ENCODE measurements at regions not wholly inside any gene's neighbourhood (a gene's known extent, or its start where the extent isn't known, plus 50 kb on each side); places are given as distances from the start of the nearest gene placed in this dataset.
"Not testable (repeated sequence)": the region's sequence is repeated elsewhere in the genome, so short reads cannot be mapped to it uniquely, and the experiment has no call there.

DNA sequence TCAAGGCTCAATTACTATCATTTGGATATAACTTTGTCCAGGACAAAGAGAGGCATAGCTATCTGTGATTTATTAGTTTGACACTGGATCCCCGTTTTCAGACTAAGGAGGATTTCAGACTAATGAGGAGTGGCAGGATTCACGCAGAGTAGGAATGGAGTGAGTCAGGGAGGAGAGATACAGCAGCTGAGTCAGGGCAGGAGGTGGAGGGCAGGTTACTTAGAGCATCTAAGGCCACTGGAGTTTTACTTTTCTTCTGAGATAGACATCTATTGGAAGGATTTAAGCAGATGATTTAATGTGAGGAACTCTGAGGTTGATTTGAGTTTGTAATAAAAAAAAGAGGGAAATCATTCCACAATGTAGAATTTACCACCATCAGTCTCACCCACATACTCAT, 110.6 kb downstream of the RPIA start:
- not testable (repeated sequence) for DNase-seq

DNA sequence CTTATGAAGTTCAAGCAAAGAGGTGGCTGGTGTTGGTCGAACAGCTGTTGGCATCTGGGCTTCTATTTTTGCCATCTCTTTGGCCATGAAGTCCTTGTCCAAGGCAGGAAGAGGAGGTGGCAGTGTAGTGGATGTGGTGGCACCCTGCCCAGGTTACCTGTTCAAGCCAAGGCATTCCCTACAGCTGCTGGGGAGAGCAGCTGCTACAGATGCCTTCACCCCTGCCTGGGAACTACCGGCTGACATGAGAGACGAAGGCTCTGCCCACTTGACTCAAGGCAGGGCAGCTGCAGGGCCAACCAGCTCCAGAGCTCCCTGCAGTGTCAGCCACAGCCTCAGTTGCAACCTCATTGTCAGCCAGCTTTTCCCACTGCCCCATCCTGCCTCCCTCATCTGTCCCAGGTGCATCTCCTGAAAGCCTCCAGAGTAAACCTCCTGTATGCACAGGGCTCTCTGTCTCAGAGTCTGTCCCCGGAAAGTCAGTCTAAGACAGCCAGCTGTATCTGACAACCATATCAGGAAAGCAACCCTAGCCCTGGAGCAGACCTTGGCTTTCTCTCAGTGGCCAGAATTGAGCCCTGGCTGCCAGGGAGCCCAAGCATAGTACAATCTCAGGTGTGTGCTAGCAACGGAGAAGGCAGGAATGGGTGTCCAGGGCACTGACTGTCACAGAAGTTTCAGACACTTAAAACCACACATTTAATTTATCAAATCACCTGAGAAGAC, 115.9 kb downstream of the RPIA start:
- no peak for DNase-seq

DNA sequence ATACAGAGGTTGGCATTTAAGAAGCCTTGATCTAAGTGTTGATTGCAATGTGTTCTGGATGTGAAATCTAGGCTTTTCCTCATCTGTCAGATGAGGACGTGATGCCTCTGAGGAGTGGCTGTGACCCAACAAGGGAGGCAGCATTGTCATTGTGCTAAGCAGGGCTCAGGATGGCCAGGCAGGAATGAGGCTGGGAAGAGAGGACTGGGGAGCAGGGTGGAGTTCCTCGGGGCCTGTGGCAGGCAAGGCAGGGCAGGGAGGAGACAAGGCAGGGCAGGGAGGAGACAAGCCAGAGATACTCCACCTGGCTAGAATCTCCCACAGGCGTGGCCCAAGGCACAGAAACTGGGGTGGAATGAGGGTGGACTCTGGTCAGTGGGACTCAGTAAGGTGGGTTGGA, 116.6 kb downstream of the RPIA start:
- no peak for DNase-seq

DNA sequence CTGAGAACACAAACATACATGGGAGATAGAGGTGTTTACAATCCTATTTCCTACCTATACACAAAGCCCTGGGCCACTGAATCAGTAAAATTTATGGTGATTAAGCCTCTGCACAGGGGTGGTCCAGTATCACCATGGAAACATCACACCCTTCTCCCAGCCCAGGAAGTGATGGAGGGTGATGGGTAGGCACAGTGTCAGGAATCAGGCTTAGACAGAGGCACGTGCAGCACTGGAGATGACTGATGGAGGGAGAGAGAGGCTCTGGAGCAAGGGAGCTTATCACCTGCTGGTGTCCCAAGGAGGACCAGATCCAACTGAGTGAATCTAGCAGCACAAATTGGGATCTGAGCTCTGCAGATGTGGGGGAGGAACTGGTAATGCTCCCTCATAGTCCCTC, 117.2 kb downstream of the RPIA start:
- DNase-seq, result no peak

DNA sequence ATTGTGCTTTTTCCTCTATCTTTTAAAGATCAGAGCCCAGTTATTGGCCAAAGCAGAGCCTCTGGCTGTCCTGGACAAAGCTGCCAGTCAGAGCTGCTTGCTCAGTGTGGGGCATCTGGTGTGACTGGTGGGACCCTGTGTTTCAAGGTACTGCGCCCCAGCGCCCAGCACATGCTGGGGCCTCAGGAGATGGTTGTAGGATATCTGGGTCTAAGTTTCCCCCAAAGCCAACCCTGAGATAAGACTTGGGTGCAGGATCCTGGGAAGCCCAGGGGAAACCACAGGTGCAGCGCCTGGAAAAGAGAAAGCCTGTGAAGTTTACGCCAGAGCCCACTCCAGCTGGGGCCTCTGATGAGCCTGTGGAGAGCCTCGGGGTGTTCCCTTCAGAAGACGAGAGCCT, 117.7 kb downstream of the RPIA start:
- DNase-seq, result no peak

DNA sequence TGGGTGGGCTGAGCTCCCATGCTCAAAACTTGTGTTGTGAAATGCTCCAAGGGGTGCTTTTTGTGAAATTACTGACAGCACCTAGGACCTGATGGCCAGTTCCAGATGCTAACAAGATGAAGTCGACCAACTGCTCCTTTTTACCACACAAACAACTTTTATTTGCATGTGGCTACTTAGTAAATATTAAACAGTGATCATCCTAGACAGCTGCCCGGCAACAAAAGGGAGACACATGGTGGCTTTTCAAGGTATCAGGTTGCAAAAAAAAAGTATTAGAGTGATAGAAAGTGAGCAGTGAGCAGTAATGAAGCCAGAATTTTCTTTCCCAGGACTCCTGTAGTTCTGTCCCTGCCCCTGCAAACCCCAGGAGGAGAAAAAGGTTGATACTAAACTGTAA, 118.5 kb downstream of the RPIA start:
- no peak for DNase-seq

DNA sequence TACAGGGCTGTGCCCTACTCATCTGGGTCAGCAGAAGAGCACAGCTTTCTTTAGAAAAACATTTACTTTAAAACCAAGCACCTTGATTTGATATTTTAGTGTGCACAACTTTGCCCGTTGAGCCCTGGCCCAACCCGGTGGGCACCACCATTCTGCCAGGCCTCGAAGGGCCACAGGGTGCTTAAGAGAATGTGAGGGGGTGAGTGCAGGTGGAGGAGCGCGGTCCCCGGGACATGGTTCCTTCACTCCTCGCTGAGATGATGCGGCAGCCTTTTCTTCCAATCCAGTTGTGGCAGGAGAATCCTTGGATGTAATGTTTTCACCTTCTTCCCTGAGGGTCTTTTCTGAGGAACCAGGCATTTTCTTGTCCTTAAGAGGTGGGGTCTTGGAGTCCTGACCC, 119.0 kb downstream of the RPIA start:
- DNase-seq, result no peak

DNA sequence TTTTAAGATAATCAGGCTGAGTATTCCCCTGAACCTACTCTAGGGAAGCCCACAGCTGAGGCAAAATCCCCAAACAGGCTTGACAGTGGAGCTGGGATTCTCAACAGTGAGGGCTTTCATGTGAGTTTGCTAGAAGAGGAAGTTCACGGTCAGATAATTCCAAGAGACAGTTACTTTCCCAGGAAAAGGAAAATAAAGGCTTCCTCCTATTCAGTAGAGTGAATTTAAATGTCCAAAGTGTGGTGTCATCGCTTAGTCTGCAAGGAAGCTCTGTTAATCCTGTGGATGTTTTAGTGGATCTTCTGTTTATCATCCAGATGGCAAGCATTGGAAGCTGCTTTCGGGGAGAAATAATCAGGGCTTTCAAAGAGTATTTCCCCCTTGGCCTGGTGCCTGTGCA, 119.8 kb downstream of the RPIA start:
- no peak for DNase-seq

DNA sequence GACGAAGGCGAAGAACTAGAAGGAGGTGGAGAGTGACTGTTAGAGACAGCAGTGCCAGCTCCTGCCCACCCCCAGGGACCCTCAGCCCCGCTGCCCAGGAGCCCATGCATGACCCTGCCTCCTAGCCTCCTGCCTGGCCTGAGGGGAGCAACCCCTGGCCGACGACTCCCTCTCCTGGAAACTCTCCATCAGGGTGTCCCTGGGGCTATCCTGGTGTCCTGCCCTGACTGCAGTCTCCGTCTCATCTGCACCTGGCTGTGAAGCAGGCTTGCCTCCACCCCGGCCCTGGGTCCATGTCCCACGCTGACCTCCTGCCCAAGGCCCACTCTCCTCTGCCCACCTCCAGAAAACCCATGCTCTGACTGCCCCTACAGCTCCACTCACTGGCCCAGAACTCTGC, 120.2 kb downstream of the RPIA start:
- DNase-seq, result no peak

DNA sequence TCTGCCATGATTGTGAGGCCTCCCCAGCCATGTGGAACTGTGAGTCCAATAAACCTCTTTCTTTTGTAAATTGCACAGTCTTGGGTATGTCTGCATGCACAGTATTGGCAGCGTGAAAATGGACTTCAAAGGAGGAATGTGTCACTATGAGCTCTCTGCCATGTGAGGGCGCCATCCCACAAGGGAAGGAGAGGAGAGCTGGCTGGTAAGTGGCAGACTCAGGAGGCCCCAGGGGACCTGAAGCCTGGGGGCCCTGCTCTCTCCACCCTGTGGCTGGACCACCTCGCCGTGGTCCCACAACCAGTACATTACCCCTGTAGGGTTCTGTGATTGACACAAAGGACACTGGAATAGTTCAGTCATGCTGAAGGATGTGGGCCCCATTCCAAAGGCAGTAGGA, 122.1 kb downstream of the RPIA start:
- DNase-seq, result no peak

DNA sequence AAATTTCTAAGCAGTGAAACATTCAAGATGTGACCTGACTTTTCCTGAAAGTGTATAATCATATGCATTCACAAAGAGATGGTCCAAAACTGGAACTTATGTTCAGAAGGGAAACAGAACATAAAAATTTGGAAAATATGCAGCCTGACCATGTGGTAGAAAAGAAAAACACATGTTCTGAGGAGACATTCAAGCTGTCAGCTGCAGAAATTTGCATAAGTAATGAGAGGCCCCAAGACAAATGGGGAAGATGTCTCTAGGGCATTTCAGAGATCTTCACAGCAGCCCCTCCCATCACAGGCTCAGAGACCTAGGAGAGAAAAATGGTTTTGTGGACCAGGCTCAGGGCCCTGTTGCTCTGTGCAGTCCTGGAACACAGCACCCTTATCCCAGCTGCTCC, 123.8 kb downstream of the RPIA start:
- no peak for DNase-seq

DNA sequence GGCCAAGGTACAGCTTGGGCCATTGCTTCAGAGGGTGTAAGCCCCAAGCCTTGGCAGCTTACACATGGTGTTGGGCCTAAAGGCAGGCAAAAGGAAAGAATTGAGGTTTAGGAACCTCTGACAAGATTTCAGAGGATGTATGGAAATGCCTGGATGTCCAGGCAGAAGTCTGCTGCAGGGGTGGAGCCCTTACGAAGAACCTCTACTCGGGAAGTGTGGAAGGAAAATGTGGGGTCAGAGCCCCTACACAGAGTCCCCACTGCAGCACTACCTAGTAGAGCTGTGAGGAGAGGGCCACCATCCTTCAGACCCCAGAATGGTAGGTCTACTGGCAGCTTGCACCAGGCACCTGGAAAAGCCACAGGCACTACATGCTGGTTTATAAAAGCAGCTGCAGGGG, 124.2 kb downstream of the RPIA start:
- DNase-seq, result no peak

DNA sequence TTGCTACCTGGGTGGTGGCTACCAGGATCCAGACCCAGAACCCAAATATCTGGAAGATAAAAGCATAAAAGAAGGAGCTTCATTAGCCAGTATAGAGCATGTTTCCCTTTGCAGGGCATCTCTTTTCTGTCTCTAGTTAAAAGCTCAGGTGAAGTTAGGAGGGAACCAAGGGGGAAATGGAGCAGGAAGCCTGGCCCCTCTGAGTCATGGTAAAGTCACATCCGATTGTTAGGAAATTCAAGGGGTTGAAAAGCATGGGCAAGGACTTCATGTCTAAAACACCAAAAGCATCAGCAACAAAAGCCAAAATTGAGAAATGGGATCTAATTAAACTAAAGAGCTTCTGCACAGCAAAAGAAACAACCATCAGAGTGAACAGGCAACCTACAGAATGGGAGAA, 126.9 kb downstream of the RPIA start:
- no peak for DNase-seq

DNA sequence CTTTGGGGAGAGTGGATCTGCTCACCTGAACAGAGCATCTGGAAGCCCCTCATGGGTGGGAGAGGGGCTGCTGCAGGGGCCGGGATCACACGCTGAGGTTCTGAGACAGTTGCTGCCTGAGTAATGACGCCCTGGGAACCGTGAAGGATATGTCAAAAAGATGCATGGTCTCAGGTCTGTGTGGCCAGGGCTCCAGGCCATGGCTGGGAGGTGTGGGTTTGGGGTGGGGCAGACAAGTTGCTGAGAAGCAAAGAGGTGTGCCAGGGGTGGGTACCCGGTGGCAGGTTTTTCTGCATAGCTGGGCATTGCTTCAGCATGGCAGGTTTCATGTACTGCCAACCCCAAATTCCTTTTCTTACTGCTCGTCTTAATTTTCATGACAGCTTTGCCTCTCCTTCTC, 133.5 kb downstream of the RPIA start:
- no peak for DNase-seq

DNA sequence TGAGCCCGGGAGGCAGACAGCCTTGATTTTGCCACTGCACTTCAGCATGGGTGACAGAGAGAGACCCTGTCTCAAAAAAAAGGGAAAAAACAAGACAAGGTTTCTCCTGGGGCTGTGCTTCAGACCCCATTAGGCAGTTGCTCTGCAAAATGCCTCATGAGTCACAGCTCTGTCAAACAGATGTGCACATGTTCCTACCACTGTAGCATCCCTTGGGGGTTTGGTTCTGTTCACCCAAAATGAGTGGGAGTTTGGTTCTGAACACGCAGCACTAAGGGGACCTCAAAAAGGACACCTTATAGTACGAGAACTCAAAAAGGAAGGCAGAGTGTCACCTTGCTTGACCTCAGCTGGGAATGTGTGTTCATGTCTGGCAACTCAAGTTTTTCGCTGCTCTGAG, 134.9 kb downstream of the RPIA start:
- DNase-seq, result no peak

DNA sequence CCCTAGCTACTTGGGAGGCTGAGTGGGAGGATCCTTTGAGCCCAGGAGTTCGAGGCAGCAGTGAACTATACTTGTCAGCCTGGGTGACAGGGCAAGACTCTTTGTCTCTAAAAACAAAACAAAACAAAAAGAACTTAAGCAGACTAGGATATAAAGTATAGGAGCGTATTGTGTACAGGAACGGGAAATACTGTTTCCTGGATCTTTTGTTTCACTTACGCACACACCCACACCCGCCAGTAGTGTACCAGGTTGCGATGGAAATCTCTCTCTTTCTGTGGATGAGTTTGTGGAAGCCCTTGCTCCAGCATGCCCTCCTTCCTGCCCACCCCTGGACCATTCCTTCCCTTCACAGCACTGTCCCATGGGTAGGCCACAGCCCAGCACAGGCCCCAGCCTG, 136.3 kb downstream of the RPIA start:
- no peak for DNase-seq

DNA sequence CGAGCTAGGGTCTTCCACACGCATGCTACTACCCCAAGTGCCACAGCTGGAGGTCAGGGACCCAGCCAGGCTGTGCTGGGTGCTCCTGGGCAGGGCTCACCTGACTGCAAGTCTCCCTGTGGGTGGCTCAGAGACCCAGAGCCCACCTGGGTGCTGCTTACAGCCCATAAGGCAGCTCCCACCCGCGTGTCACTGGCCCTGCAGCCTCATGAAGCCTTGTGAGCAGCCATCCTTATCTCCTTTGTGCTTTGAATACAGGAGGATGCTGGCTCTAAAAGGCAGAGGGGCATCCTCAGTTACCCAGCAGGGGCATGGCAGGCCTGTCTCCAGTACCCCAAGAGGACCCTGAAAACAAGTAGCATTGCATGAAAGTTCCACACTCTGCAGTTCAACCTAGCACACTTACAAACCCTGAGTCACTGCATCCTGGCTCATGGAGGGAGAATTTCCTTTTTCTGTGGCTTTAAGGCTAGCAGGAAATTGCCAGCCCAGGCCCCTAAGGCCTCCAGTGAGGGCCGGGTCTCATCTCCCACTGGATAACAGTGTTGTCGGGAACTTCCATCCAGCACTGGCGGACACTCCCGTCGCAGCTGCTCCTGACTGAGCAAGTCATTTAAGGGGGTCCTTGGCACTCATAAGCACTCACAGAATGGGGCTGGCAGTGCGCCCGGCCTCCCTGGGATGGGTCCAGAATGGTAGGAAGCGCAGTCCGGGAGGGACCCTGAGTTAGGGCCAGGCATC, 137.1 kb downstream of the RPIA start:
- no peak for DNase-seq

DNA sequence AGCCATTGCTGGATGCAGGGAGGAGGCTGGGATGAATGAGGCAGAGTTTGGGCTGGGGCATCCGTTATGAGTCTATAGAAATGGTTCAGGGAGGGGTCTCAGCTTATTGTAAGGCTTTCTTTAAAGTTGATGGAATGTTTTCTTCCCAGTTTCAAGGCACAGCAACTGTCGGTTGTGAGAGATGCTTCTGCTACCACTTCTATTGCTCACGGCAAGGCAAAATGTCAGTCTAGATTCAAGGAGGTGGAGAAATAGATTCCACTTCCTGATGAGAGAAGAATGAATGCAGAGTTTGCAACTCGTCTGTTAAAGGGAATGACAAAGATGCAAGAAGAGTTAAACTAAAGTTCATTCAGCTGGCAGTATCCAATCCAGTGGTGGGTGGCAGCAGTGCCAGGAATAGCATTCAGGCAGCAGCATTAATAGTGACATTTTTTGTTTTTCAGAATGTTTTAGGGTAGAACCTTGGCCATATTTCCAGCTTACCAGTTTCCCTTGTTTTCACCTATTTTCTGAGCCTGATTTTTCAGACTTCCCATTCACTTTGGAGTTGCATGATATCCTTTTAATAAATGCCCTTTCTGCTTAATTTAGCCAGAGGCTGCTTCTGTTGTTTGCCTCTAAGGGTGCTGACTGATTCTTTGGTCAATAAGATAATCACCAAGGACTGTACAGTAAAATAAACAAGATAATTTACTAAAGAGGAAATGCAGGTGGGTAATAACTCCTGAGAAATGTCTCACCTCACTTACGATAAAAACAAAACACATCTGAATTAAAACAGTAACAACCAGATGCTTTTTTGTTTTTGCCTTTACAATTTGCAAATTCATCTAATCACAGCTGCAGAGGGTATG, 138.4 kb downstream of the RPIA start:
- DNase-seq, result no peak

DNA sequence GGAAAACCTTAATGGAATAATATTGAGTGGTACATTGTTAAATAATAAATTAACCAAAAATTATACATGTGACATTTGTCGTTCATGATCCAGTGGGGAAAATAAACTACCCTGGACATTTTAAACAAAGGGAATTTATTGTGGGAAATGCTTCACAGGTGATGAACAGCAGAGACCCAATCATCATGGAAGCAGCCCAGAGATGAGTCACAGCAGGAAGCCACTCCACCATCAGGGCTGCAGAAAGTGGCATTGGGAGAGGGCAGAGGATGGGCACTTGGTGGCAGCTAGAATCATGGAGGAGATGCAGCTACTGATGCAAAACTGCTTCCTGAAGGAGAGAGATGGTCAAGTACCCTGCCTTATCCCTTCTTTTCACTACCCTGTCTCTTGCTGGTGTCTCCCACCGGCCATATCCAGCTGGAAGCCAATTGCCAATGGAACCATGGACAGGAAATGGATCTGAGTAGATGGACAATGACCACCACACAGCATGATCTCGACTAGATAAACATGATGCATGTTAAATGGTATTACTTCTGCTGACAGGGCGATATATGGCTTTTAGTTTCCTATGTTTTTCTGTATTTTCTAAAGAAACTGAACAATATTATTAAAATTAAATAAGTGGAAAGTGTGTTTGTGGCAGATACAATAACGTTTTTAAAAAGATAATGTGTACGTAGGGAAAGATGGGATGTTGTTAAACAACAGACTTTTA, 139.8 kb downstream of the RPIA start:
- DNase-seq, result no peak

DNA sequence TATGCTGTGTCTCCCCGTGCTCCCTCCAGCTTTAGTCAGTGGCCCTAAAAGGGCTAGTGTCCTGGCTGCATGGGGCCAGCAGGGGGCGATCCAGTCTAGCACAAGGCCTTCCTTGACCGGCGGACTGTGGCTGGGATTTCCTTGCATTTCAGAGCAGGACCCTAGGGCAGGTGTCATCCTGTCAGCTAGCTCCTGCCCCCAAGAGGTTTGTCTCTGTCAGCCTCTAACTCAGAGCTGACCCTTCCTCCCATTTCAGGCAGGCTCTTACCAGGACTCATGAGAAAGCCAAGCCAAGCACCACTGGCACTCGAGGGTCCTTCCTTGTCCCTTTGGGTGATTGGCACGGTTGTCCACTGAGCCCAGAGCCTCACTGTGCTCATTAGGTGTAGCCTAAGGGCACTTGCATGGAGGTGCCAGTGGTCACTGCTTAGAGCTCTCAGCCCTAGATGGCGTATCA, 140.3 kb downstream of the RPIA start:
- peak; percentile 87 for DNase-seq

DNA sequence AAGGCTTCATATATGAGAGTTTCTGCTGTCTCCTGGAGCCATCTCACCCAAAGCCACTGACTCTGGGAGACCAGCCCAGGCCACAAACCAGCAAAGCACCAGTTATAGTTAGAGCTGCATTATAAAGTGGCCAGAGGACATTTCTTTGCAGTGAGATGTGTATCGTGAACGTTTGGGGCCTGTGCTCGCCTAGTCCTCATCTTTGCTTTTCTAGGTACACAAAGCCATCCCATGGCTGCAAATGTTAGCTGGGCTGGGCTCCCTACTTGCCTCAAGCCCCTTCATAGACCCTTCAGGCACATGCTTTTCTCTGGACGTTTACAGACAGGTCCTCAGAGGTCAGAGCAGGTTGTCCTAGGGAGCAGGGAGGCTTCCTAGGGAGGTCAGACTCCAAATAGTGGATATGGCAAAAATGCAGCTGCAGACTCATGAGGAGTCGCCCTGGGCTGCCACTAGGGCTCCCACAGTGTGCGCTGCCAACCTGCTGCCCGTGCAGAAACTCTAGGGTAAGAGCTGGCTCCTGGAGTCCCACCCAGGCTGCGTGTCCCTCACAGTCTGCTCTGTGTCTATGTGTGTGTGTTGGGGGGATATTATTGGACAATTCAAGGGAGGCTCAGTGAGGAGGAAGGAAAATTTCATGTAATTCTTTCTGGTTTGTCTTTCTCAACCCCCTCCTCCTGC, 141.0 kb downstream of the RPIA start:
- DNase-seq, result peak; percentile 81

DNA sequence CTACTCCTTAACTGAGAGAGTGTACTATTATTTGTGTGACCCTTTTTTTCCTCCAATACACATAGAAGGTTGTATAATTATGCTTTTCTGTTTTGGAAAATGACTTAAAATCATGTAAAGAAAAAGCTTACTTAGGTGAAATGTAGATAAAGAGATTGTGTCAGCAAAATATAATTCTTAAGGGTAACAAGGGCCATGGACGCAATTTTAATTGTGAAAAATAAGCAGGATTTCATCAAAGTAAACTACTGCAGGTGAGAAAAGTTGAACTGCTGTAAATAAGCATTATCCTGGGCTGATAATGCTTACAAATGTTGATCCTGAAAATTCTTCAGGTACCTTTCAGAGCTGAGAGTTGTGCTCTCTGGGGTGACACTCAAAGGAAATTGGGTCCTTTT, 141.5 kb downstream of the RPIA start:
- DNase-seq, result no peak

DNA sequence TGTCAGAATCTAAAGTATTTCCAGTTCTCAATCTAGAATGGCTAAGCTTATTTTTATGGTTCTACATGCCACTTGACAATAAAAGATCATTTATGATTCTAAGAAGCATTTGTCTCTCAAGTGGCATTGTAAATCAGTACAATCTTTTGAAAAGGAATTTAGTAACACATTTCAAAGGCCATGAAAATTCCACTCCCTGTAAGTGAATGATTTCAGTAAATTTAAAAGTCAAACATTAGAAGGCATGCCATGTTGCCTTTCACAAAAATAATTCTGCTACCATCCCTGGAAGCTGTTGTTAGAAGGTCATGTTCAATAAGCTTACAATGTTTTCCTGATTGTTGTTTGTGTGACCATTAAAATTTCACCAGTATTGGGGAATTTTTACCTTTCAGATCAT, 142.9 kb downstream of the RPIA start:
- DNase-seq, result no peak

All from RPMI8226 (cell line).